ENCODE measurements at regions not wholly inside any gene's neighbourhood (a gene's known extent, or its start where the extent isn't known, plus 50 kb on each side); places are given as distances from the start of the nearest gene placed in this dataset.

- no peak overlapping the region for H2AFZ ChIP-seq (ENCODE audit: low read depth)
- no peak overlapping the region for H3K4me2 ChIP-seq
- H3K4me3 ChIP-seq (IDR thresholded peaks at IDR 0.05; ENCODE audit: insufficient read depth, low read depth, low read length) = no peak overlapping the region
- no peaks in the 10 kb centered on the region for H3K36me3 ChIP-seq (ENCODE audit: insufficient read depth)
- H3K9ac ChIP-seq = no peak overlapping the region
- H3K27ac ChIP-seq = no peak overlapping the region
- no peaks in the 10 kb centered on the region for H3K79me2 ChIP-seq (ENCODE audit: insufficient read depth, low read depth)
- no peaks in the 10 kb centered on the region for H3K27me3 ChIP-seq (ENCODE audit: insufficient read depth, low read depth)
- no peaks in the 10 kb centered on the region for H3K4me1 ChIP-seq (ENCODE audit: low read depth, poor library complexity, severe bottlenecking)
- H4K20me1 ChIP-seq (ENCODE audit: insufficient read depth) = no peaks in the 10 kb centered on the region
- no peak for TF ChIP-seq CTCF (conservative IDR thresholded peaks at IDR 0.05; ENCODE audit: low read depth, low read length)
Measured at GRCh38 chr6:134691180-134691579, 258.7 kb downstream of the ALDH8A1 start.

GRCh38 chr6:134690048-134690447, 259.9 kb downstream of the ALDH8A1 start:
- no peaks in the 10 kb centered on the region for H3K4me1 ChIP-seq (ENCODE audit: low read depth, poor library complexity, severe bottlenecking)
- H3K9ac ChIP-seq = no peak overlapping the region
- H3K4me2 ChIP-seq = no peak overlapping the region
- no peaks in the 10 kb centered on the region for H3K36me3 ChIP-seq (ENCODE audit: insufficient read depth)
- H2AFZ ChIP-seq (ENCODE audit: low read depth) = no peak overlapping the region
- TF ChIP-seq CTCF (conservative IDR thresholded peaks at IDR 0.05; ENCODE audit: low read depth, low read length) = no peak
- H3K27me3 ChIP-seq (ENCODE audit: insufficient read depth, low read depth) = no peaks in the 10 kb centered on the region
- no peaks in the 10 kb centered on the region for H4K20me1 ChIP-seq (ENCODE audit: insufficient read depth)
- no peaks in the 10 kb centered on the region for H3K79me2 ChIP-seq (ENCODE audit: insufficient read depth, low read depth)
- H3K4me3 ChIP-seq (IDR thresholded peaks at IDR 0.05; ENCODE audit: insufficient read depth, low read depth, low read length) = no peak overlapping the region
- H3K27ac ChIP-seq = no peak overlapping the region

- H3K27me3 ChIP-seq (ENCODE audit: insufficient read depth, low read depth) = no peaks in the 10 kb centered on the region
- no peak overlapping the region for H3K27ac ChIP-seq
- no peak overlapping the region for H3K4me3 ChIP-seq (IDR thresholded peaks at IDR 0.05; ENCODE audit: insufficient read depth, low read depth, low read length)
- H3K9ac ChIP-seq = no peak overlapping the region
- no peaks in the 10 kb centered on the region for H3K79me2 ChIP-seq (ENCODE audit: insufficient read depth, low read depth)
- no peaks in the 10 kb centered on the region for H3K36me3 ChIP-seq (ENCODE audit: insufficient read depth)
- no peaks in the 10 kb centered on the region for H3K4me1 ChIP-seq (ENCODE audit: low read depth, poor library complexity, severe bottlenecking)
- H3K4me2 ChIP-seq = no peak overlapping the region
- no peak for TF ChIP-seq CTCF (conservative IDR thresholded peaks at IDR 0.05; ENCODE audit: low read depth, low read length)
- H4K20me1 ChIP-seq (ENCODE audit: insufficient read depth) = no peaks in the 10 kb centered on the region
- H2AFZ ChIP-seq (ENCODE audit: low read depth) = no peak overlapping the region
Measured at GRCh38 chr6:134689641-134690040, 260.3 kb downstream of the ALDH8A1 start.

GRCh38 chr6:134689177-134689576, 260.7 kb downstream of the ALDH8A1 start:
- Histone ChIP-seq H3K27ac (no peak overlapping the region), H3K9ac (no peak overlapping the region), H3K79me2 (ENCODE audit: insufficient read depth, low read depth) (no peaks in the 10 kb centered on the region), H2AFZ (ENCODE audit: low read depth) (no peak overlapping the region), H3K27me3 (ENCODE audit: insufficient read depth, low read depth) (no peaks in the 10 kb centered on the region), H3K36me3 (ENCODE audit: insufficient read depth) (no peaks in the 10 kb centered on the region), H3K4me2 (no peak overlapping the region), H3K4me3 (IDR thresholded peaks at IDR 0.05; ENCODE audit: insufficient read depth, low read depth, low read length) (no peak overlapping the region), H3K4me1 (ENCODE audit: low read depth, poor library complexity, severe bottlenecking) (no peaks in the 10 kb centered on the region), H4K20me1 (ENCODE audit: insufficient read depth) (no peaks in the 10 kb centered on the region)
- TF ChIP-seq CTCF (conservative IDR thresholded peaks at IDR 0.05; ENCODE audit: low read depth, low read length) = no peak

- no peak overlapping the region for H3K9ac ChIP-seq
- H4K20me1 ChIP-seq (ENCODE audit: insufficient read depth) = no peaks in the 10 kb centered on the region
- H3K79me2 ChIP-seq (ENCODE audit: insufficient read depth, low read depth) = no peaks in the 10 kb centered on the region
- H2AFZ ChIP-seq (ENCODE audit: low read depth) = no peak overlapping the region
- no peak overlapping the region for H3K27ac ChIP-seq
- H3K4me2 ChIP-seq = no peak overlapping the region
- no peak overlapping the region for H3K4me3 ChIP-seq (IDR thresholded peaks at IDR 0.05; ENCODE audit: insufficient read depth, low read depth, low read length)
- no peak for TF ChIP-seq CTCF (conservative IDR thresholded peaks at IDR 0.05; ENCODE audit: low read depth, low read length)
- H3K27me3 ChIP-seq (ENCODE audit: insufficient read depth, low read depth) = no peaks in the 10 kb centered on the region
- H3K36me3 ChIP-seq (ENCODE audit: insufficient read depth) = no peaks in the 10 kb centered on the region
- H3K4me1 ChIP-seq (ENCODE audit: low read depth, poor library complexity, severe bottlenecking) = no peaks in the 10 kb centered on the region
Measured at GRCh38 chr6:134686071-134686470, 263.8 kb downstream of the ALDH8A1 start.

Data from KMS-11 (cell line).